ENCODE measurements at regions not wholly inside any gene's neighbourhood (a gene's known extent, or its start where the extent isn't known, plus 50 kb on each side); places are given as distances from the start of the nearest gene placed in this dataset.

DNA sequence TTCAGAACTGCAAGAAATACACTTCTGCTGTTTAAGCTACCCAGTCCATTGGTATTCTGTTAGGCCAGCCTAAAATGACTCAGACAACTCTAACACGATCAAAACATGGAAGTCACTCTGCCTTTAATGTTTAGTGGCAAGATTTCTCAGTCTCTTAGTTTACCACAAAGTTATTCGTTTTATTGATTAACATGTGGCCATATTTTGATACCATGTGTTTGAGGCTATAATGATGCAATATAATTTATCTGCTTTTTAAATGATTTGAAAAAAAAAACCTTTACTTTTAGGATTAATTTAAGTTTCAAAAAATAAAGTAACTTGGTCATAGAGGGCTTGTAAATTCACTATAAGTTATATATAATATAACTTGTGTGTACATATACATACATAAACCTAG is 223.4 kb downstream of the SPRY2 start:
- no peaks in the 10 kb centered on the region for H3K36me3 ChIP-seq
- no peaks in the 10 kb centered on the region for H3K9me3 ChIP-seq (ENCODE audit: severe bottlenecking)
- no peak overlapping the region for H3K4me3 ChIP-seq (ENCODE audit: low read depth, low read length)
- TF ChIP-seq, protein P1, sequence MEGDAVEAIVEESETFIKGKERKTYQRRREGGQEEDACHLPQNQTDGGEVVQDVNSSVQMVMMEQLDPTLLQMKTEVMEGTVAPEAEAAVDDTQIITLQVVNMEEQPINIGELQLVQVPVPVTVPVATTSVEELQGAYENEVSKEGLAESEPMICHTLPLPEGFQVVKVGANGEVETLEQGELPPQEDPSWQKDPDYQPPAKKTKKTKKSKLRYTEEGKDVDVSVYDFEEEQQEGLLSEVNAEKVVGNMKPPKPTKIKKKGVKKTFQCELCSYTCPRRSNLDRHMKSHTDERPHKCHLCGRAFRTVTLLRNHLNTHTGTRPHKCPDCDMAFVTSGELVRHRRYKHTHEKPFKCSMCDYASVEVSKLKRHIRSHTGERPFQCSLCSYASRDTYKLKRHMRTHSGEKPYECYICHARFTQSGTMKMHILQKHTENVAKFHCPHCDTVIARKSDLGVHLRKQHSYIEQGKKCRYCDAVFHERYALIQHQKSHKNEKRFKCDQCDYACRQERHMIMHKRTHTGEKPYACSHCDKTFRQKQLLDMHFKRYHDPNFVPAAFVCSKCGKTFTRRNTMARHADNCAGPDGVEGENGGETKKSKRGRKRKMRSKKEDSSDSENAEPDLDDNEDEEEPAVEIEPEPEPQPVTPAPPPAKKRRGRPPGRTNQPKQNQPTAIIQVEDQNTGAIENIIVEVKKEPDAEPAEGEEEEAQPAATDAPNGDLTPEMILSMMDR (IDR thresholded peaks at IDR 0.05; ENCODE audit: low read depth, low read length): no peak
- no peak overlapping the region for H3K27ac ChIP-seq
- H3K27me3 ChIP-seq (ENCODE audit: insufficient read depth, low read depth, severe bottlenecking): no peaks in the 10 kb centered on the region
- no peak for DNase-seq

DNA sequence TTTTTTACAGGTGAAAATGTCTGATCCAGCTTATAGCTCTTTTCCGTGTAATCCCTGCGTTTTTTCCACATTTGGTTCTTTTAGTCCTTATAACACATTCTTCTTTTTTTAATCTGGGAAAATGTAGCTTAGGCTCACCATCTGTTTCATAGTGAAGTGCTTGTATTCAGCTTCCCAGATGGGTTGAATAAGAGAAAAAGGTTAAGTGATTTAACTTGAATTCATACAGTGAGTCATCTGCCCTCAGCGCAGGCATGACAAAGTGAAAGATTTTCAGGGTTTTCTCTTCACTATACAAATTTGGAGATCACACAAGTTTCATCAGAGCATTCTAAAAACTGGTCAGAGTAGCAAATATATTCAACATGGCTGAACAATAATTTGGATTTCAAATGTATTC is 224.8 kb downstream of the SPRY2 start:
- TF ChIP-seq, protein P1 (IDR thresholded peaks at IDR 0.05; ENCODE audit: low read depth, low read length): no peak
- no peaks in the 10 kb centered on the region for H3K36me3 ChIP-seq
- no peaks in the 10 kb centered on the region for H3K9me3 ChIP-seq (ENCODE audit: severe bottlenecking)
- no peaks in the 10 kb centered on the region for H3K27me3 ChIP-seq (ENCODE audit: insufficient read depth, low read depth, severe bottlenecking)
- no peak for DNase-seq
- H3K27ac ChIP-seq: no peak overlapping the region
- H3K4me3 ChIP-seq (ENCODE audit: low read depth, low read length): no peak overlapping the region

DNA sequence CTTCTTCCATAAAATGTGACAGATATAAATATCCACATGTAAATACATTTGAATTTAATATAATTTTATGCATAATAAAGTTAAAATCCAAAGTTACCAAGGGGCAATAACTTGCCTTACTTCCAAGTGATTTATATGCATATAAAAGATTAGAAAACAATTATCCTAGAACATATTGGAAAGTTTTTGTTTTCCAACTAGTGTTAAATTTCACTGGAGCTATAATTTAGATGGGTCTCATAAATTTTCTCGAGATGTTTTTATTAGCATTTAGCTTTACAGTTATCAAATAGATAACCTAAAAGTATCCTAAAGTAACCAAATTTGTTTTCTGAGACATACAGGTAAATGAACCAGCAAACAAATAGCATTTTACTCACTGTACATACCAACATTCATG is 225.3 kb downstream of the SPRY2 start:
- Histone ChIP-seq H3K36me3 (no peaks in the 10 kb centered on the region), H3K27ac (no peak overlapping the region), H3K4me3 (ENCODE audit: low read depth, low read length) (no peak overlapping the region), H3K9me3 (ENCODE audit: severe bottlenecking) (no peaks in the 10 kb centered on the region), H3K27me3 (ENCODE audit: insufficient read depth, low read depth, severe bottlenecking) (no peaks in the 10 kb centered on the region)
- DNase-seq: no peak
- TF ChIP-seq, protein P1 (IDR thresholded peaks at IDR 0.05; ENCODE audit: low read depth, low read length): no peak

DNA sequence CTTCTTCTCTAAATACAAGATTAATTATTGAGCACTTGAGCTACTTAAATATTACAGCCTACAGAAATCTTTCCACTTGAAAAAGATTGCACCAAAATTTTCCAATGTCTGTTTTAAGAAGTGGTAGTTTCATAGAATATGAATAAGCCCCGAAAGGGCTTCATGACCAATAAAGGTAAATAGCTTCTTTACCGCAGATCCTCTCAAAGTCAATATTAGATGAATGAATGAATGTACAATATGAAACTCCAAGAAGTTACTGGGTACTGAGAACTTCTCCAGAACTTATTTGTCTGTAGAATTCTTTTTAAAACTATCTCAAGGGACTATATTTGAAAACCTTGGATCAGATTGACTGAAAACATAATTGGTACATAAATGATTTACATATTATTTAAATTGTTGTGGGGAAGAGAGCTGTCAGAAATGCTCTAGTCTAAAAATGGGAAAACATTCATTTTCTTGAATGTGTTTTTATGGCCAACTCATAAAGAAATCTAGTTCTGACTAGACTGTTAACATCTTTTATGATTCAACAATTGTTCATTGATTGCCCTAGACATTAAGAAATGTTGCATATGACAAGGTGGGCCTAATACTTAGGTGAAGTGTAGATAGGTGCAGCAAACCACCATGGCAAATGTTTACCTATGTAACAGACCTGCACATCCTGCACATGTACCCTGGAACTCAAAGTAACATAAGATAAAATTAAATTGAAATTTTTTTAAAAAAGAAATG is 227.0 kb downstream of the SPRY2 start:
- TF ChIP-seq, protein P1 (IDR thresholded peaks at IDR 0.05; ENCODE audit: low read depth, low read length): no peak
- H3K27ac ChIP-seq: no peak overlapping the region
- no peak for DNase-seq

DNA sequence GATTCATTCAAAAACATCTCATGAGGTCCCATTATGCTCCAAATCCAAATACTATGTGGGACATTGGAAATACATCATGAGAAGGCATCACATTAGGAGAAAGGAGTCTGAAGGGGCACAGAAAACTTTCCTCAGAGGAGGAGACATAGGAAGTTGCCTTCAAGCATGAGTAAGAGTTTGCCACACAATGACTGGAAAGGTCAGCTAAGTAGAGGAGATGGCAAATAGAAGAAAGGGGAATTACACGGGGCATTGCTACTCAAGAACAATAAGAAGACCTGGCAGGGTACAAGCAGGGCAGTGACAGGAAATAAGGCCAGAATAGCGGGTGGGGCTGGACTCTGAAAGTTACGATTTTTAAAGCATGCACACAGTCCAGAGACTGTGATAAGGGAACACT is 231.6 kb downstream of the SPRY2 start:
- H3K9me3 ChIP-seq (ENCODE audit: severe bottlenecking): no peaks in the 10 kb centered on the region
- TF ChIP-seq, protein P1 (IDR thresholded peaks at IDR 0.05; ENCODE audit: low read depth, low read length): no peak

More for the DNA sequence above, 227.0 kb downstream of the SPRY2 start:
- no peak overlapping the region for H3K4me3 ChIP-seq (ENCODE audit: low read depth, low read length)
- H3K36me3 ChIP-seq: no peaks in the 10 kb centered on the region
- no peaks in the 10 kb centered on the region for H3K27me3 ChIP-seq (ENCODE audit: insufficient read depth, low read depth, severe bottlenecking)
- no peaks in the 10 kb centered on the region for H3K9me3 ChIP-seq (ENCODE audit: severe bottlenecking)

DNA sequence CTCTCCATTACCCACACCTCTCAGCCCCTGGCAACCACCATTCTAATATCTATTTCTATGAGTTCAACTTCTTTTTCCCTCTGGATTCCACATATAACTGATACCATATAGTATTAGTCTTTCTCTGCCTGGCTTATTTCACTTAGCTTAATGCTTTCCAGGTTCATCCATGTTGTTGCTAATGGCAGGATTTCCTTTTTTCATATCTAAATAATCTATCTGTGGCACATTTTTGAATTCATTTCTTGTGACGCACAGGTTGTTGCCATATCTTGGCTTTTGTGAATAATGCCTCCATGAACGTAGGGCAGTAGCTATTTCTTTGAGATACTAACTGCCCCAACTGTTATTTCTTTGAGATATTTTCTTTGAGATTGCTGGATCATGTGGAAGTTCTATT is 235.6 kb downstream of the SPRY2 start:
- no peaks in the 10 kb centered on the region for H3K27me3 ChIP-seq (ENCODE audit: insufficient read depth, low read depth, severe bottlenecking)
- H3K36me3 ChIP-seq: no peaks in the 10 kb centered on the region
- H3K4me3 ChIP-seq (ENCODE audit: low read depth, low read length): no peak overlapping the region
- no peaks in the 10 kb centered on the region for H3K9me3 ChIP-seq (ENCODE audit: severe bottlenecking)
- DNase-seq: no peak
- H3K27ac ChIP-seq: no peak overlapping the region
- TF ChIP-seq, protein P1 (IDR thresholded peaks at IDR 0.05; ENCODE audit: low read depth, low read length): no peak

More for the DNA sequence above, 231.6 kb downstream of the SPRY2 start:
- Histone ChIP-seq H3K4me3 (ENCODE audit: low read depth, low read length) (no peak overlapping the region), H3K27me3 (ENCODE audit: insufficient read depth, low read depth, severe bottlenecking) (no peaks in the 10 kb centered on the region), H3K27ac (no peak overlapping the region), H3K36me3 (no peaks in the 10 kb centered on the region)
- DNase-seq: no peak
